Liver (tissue), 8 donors: ENCODE measurements at regions not wholly inside any gene's neighbourhood (a gene's known extent, or its start where the extent isn't known, plus 50 kb on each side); places are given as distances from the start of the nearest gene placed in this dataset.

Source experiments
- DNase-seq: peaks from one replicate; pipeline ENCODE4 v3.0.0-alpha.2; 2017; ENCODE audit warnings: low spot score
- H3K27ac ChIP-seq, 2 donors: one replicate each; pipeline ENCODE4 v1.7.0; 2013; ENCODE audit warnings: inconsistent platforms in 2 of 2, low read length in 2 of 2, control low read depth in 1 of 2, low read depth in 1 of 2, mild to moderate bottlenecking in 1 of 2
- H3K27me3 ChIP-seq, 4 donors: one replicate each; pipeline versions ENCODE4 v1.6.1 to v1.7.0; 2013; ENCODE audit warnings: low read length in 3 of 4, inconsistent platforms in 1 of 4, mild to moderate bottlenecking in 1 of 4, moderate library complexity in 1 of 4; ENCODE audit not compliant: control insufficient read depth in 4 of 4, insufficient read depth in 4 of 4
- H3K36me3 ChIP-seq, 4 donors: one replicate each; pipeline versions ENCODE4 v1.6.1 to v1.7.0; 2013; ENCODE audit warnings: low read length in 3 of 4, mild to moderate bottlenecking in 3 of 4, low read depth in 1 of 4, moderate library complexity in 1 of 4; ENCODE audit not compliant: control insufficient read depth in 4 of 4, insufficient read depth in 3 of 4
- H3K4me1 ChIP-seq, 4 donors: one replicate each; pipeline versions ENCODE4 v1.6.1 to v1.7.0; 2013; ENCODE audit warnings: low read length in 3 of 4, mild to moderate bottlenecking in 3 of 4, moderate library complexity in 1 of 4; ENCODE audit not compliant: control insufficient read depth in 4 of 4, insufficient read depth in 4 of 4
- H3K4me3 ChIP-seq, 3 donors: one replicate each; pipeline versions ENCODE4 v1.6.1 to v1.7.0; 2013; ENCODE audit warnings: low read length in 3 of 3, control low read depth in 1 of 3, low read depth in 1 of 3, mild to moderate bottlenecking in 1 of 3
- H3K9ac ChIP-seq, 2 donors: one replicate each; pipeline ENCODE4 v1.7.0; 2013; ENCODE audit warnings: low read length in 2 of 2, mild to moderate bottlenecking in 2 of 2, moderate library complexity in 2 of 2, control low read depth in 1 of 2, low read depth in 1 of 2
- H3K9me3 ChIP-seq, 4 donors: one replicate each; pipeline versions ENCODE4 v1.6.1 to v1.7.0; 2013; ENCODE audit warnings: low read length in 3 of 4; ENCODE audit not compliant: control insufficient read depth in 4 of 4
- EGR1 ChIP-seq, 2 donors: IDR thresholded peaks; 2 replicates each; pipeline ENCODE4 v1.6.1; 2016 to 2018; ENCODE audit warnings: antibody characterized with exemption in 2 of 2, low read depth in 2 of 2
- FOXA1 ChIP-seq: IDR thresholded peaks from 2 replicates; pipeline ENCODE4 v1.6.1; 2016; ENCODE audit warnings: antibody characterized with exemption
- FOXA2 ChIP-seq: IDR thresholded peaks from 2 replicates; pipeline ENCODE4 v1.6.1; 2016; ENCODE audit warnings: antibody characterized with exemption
- HNF4A ChIP-seq, 2 donors: conservative IDR thresholded peaks; 2 replicates each; pipeline ENCODE4 v1.6.1; 2016; ENCODE audit warnings: antibody characterized with exemption in 2 of 2, mild to moderate bottlenecking in 2 of 2
- HNF4G ChIP-seq: IDR thresholded peaks from 2 replicates; pipeline ENCODE4 v1.6.1; 2016; ENCODE audit warnings: antibody characterized with exemption
- JUND ChIP-seq, 2 donors: IDR thresholded peaks; 2 replicates each; pipeline ENCODE4 v1.6.1; 2016; ENCODE audit warnings: antibody characterized with exemption in 2 of 2
- NR2F2 ChIP-seq: IDR thresholded peaks from 2 replicates; pipeline ENCODE4 v1.6.1; 2016; ENCODE audit warnings: antibody characterized with exemption
- RAD21 ChIP-seq, 2 donors: IDR thresholded peaks; 2 replicates each; pipeline ENCODE4 v1.6.1; 2016; ENCODE audit warnings: antibody characterized with exemption in 2 of 2, mild to moderate bottlenecking in 2 of 2
- RXRA ChIP-seq, 2 donors: IDR thresholded peaks; 2 replicates each; pipeline ENCODE4 v1.6.1; 2017 to 2018; ENCODE audit warnings: antibody characterized with exemption in 2 of 2, mild to moderate bottlenecking in 1 of 2
- SP1 ChIP-seq: IDR thresholded peaks from 2 replicates; pipeline ENCODE4 v1.6.1; 2018; ENCODE audit warnings: antibody characterized with exemption, mild to moderate bottlenecking
- TAF1 ChIP-seq: conservative IDR thresholded peaks from 2 replicates; pipeline ENCODE4 v1.6.1; 2016; ENCODE audit warnings: antibody characterized with exemption, mild to moderate bottlenecking
- YY1 ChIP-seq: IDR thresholded peaks from 2 replicates; pipeline ENCODE4 v1.6.1; 2016; ENCODE audit warnings: antibody characterized with exemption, mild to moderate bottlenecking
- WGBS: extraction: QIAGEN DNeasy Blood & Tissue Kit; methylation state at CpG from one replicate; pipeline ENCODE4 v1.1.7; 2013; 5-methylcytosine and 5-hydroxymethylcytosine counted together
- TF ChIP-seq, protein P1 (sequence below): fragments of 150-350 bp; IDR thresholded peaks from 2 replicates; pipeline ENCODE4 v1.5.1; 2017; ENCODE audit warnings: improper control_type of control experiment, low read depth, low read length; ENCODE audit not compliant: missing input control
- TF ChIP-seq, protein P2 (sequence below): IDR thresholded peaks from 2 replicates; pipeline ENCODE4 v1.6.1; 2016; ENCODE audit warnings: antibody characterized with exemption, mild to moderate bottlenecking
- TF ChIP-seq, protein P3 (sequence below): IDR thresholded peaks from 2 replicates; pipeline ENCODE4 v1.6.1; 2016; ENCODE audit warnings: antibody characterized with exemption
- TF ChIP-seq, protein P4 (sequence below): IDR thresholded peaks from 2 replicates; pipeline ENCODE4 v1.6.1; 2016; ENCODE audit warnings: antibody characterized with exemption
- TF ChIP-seq, protein P5 (sequence below): IDR thresholded peaks from 2 replicates; pipeline ENCODE4 v1.6.1; 2016; ENCODE audit warnings: antibody characterized with exemption
- donor health status: healthy.
- donor health status: healthy.
- donor health status: healthy.
- donor health status: healthy.
- donor health status: healthy.

DNA sequence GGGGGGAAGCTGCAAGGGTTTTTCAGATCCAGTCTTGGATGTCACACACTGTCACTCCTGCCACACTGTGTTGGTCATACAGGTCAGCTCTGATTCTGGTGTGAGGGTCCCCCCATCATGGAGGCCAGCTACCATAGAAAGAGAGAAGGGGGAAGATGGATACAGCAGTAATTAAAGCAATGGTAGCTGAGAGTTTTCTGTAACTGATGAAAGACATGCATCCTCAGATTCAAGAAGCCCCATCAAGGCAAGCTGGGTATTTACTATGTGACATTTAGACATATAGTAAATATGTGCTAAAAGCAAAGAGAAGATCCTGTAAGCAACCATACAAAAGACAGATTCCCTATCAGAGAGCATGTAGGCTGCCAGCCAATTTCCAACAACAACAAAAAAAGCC lies 110.9 kb upstream of the COL5A1 start (continued):
- no peak for TF ChIP-seq YY1
- no peak for TF ChIP-seq HNF4A (conservative IDR thresholded peaks at IDR 0.05)
- TF ChIP-seq NR2F2, result no peak

DNA sequence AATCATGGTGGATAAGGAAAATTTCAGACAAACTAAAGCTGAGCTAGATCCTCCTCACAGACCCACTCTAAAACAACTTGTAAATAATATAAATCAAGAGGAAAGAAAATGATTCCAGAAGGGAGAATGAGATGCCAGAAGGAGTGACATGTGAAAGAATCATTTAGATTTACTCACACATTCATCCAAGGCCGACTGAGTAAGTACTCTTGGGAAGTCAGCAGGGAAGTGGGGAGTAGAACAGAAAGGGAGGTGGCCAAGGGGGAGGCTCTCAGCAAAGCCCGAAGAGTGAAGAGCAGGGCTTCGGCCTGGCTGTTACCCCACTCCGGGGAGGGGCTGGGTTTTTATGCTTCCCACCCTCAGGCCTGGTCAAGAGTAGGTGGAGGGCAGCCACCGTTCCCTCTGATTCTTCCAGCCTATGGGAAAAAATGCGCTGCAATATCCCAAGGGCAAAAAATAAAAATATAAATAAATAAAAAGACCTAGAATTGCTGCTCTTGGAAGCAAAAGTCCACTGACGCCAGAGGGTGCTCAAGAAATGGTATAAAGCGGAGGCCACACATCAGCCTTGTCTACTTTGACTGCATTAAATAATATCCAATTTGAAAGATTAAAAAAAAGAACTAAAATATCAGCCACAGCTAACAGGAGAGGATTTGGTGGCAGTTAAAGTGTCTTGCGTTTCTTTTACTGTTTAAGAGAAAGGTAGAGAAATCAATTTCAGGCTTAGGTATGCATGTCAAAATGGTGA lies 110.2 kb upstream of the COL5A1 start:
- peaks cover 0 to 10% (median 8%) of the 10 kb centered on the region in 4 donors for H3K9me3 ChIP-seq

DNA sequence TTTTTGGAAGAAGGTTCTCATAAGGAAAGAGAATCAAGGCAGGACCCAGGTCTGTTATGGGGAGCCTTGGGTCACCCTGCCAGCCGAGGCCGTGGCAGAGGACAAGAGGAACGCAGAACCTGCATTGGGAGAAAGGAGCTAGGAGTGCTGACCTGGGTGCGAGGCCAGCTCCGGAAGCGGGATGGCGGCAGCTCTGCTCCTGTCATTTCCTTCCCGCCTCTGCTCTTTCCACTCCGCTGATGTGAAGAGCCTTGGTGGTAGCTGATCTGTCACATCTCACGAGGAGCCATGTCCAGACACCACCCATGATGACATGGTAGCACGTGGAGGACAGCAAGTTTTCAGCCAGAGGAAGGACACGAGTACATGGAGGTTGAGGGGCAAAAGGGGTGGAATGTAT lies 109.5 kb upstream of the COL5A1 start:
- no peak overlapping the region for H3K4me3 ChIP-seq
- H3K27ac ChIP-seq, result no peak overlapping the region
- no peaks in the 10 kb centered on the region for H3K36me3 ChIP-seq
- 73% methylated on average over 12 of the region's 12 CpGs for WGBS
- no peak overlapping the region for H3K9ac ChIP-seq
- H3K9me3 ChIP-seq, result peaks cover 0 to 10% (median 8%) of the 10 kb centered on the region in 4 donors
- DNase-seq, result no peak
- TF ChIP-seq FOXA1, result no peak
- TF ChIP-seq, protein P1, sequence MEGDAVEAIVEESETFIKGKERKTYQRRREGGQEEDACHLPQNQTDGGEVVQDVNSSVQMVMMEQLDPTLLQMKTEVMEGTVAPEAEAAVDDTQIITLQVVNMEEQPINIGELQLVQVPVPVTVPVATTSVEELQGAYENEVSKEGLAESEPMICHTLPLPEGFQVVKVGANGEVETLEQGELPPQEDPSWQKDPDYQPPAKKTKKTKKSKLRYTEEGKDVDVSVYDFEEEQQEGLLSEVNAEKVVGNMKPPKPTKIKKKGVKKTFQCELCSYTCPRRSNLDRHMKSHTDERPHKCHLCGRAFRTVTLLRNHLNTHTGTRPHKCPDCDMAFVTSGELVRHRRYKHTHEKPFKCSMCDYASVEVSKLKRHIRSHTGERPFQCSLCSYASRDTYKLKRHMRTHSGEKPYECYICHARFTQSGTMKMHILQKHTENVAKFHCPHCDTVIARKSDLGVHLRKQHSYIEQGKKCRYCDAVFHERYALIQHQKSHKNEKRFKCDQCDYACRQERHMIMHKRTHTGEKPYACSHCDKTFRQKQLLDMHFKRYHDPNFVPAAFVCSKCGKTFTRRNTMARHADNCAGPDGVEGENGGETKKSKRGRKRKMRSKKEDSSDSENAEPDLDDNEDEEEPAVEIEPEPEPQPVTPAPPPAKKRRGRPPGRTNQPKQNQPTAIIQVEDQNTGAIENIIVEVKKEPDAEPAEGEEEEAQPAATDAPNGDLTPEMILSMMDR, result no peak
- TF ChIP-seq, protein P2, sequence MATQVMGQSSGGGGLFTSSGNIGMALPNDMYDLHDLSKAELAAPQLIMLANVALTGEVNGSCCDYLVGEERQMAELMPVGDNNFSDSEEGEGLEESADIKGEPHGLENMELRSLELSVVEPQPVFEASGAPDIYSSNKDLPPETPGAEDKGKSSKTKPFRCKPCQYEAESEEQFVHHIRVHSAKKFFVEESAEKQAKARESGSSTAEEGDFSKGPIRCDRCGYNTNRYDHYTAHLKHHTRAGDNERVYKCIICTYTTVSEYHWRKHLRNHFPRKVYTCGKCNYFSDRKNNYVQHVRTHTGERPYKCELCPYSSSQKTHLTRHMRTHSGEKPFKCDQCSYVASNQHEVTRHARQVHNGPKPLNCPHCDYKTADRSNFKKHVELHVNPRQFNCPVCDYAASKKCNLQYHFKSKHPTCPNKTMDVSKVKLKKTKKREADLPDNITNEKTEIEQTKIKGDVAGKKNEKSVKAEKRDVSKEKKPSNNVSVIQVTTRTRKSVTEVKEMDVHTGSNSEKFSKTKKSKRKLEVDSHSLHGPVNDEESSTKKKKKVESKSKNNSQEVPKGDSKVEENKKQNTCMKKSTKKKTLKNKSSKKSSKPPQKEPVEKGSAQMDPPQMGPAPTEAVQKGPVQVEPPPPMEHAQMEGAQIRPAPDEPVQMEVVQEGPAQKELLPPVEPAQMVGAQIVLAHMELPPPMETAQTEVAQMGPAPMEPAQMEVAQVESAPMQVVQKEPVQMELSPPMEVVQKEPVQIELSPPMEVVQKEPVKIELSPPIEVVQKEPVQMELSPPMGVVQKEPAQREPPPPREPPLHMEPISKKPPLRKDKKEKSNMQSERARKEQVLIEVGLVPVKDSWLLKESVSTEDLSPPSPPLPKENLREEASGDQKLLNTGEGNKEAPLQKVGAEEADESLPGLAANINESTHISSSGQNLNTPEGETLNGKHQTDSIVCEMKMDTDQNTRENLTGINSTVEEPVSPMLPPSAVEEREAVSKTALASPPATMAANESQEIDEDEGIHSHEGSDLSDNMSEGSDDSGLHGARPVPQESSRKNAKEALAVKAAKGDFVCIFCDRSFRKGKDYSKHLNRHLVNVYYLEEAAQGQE, result no peak
- TF ChIP-seq HNF4G, result no peak
- TF ChIP-seq JUND (IDR thresholded peaks at IDR 0.05), result no peak
- no peak for TF ChIP-seq HNF4A (conservative IDR thresholded peaks at IDR 0.05)
- TF ChIP-seq FOXA2, result no peak
- TF ChIP-seq RXRA (IDR thresholded peaks at IDR 0.05), result no peak
- TF ChIP-seq, protein P3, sequence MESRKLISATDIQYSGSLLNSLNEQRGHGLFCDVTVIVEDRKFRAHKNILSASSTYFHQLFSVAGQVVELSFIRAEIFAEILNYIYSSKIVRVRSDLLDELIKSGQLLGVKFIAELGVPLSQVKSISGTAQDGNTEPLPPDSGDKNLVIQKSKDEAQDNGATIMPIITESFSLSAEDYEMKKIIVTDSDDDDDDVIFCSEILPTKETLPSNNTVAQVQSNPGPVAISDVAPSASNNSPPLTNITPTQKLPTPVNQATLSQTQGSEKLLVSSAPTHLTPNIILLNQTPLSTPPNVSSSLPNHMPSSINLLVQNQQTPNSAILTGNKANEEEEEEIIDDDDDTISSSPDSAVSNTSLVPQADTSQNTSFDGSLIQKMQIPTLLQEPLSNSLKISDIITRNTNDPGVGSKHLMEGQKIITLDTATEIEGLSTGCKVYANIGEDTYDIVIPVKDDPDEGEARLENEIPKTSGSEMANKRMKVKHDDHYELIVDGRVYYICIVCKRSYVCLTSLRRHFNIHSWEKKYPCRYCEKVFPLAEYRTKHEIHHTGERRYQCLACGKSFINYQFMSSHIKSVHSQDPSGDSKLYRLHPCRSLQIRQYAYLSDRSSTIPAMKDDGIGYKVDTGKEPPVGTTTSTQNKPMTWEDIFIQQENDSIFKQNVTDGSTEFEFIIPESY, result no peak
- TF ChIP-seq SP1, result no peak
- TF ChIP-seq, protein P4, sequence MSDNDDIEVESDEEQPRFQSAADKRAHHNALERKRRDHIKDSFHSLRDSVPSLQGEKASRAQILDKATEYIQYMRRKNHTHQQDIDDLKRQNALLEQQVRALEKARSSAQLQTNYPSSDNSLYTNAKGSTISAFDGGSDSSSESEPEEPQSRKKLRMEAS, result no peak
- TF ChIP-seq EGR1 (IDR thresholded peaks at IDR 0.05; ENCODE audit: low read depth in 2 of 2), result no peak
- TF ChIP-seq YY1, result no peak
- no peaks in the 10 kb centered on the region for H3K4me1 ChIP-seq
- H3K27me3 ChIP-seq, result peaks cover 0 to 3% (median 1%) of the 10 kb centered on the region in 4 donors

More for the DNA sequence above, 110.2 kb upstream of the COL5A1 start:
- no peak overlapping the region for H3K4me3 ChIP-seq
- no peaks in the 10 kb centered on the region for H3K4me1 ChIP-seq
- no peak overlapping the region for H3K27ac ChIP-seq
- no peak for DNase-seq
- H3K9ac ChIP-seq, result no peak overlapping the region
- 61% methylated on average over 9 of the region's 9 CpGs for WGBS
- no peaks in the 10 kb centered on the region for H3K36me3 ChIP-seq
- H3K27me3 ChIP-seq, result peaks cover 0 to 3% (median 1%) of the 10 kb centered on the region in 4 donors
- TF ChIP-seq, protein P4, result no peak
- TF ChIP-seq NR2F2, result no peak
- TF ChIP-seq EGR1 (IDR thresholded peaks at IDR 0.05; ENCODE audit: low read depth in 2 of 2), result no peak
- TF ChIP-seq, protein P5, sequence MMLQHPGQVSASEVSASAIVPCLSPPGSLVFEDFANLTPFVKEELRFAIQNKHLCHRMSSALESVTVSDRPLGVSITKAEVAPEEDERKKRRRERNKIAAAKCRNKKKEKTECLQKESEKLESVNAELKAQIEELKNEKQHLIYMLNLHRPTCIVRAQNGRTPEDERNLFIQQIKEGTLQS, result no peak
- TF ChIP-seq, protein P1, result no peak
- no peak for TF ChIP-seq TAF1
- TF ChIP-seq RAD21 (IDR thresholded peaks at IDR 0.05), result no peak
- TF ChIP-seq HNF4A (conservative IDR thresholded peaks at IDR 0.05), result no peak
- TF ChIP-seq SP1, result no peak
- no peak for TF ChIP-seq YY1
